ENCODE measurements at regions not wholly inside any gene's neighbourhood (a gene's known extent, or its start where the extent isn't known, plus 50 kb on each side); places are given as distances from the start of the nearest gene placed in this dataset.
"Not testable (repeated sequence)": the region's sequence is repeated elsewhere in the genome, so short reads cannot be mapped to it uniquely, and the experiment has no call there.

- Histone ChIP-seq H3K9ac (ENCODE audit: insufficient read length) (no peak overlapping the region), H3K9me3 (ENCODE audit: low read depth, low read length) (no peaks in the 10 kb centered on the region), H3K27ac (0 out of 2 replicates have a peak overlapping the region, but pooled peaks have one; percentile 16), H3K36me3 (ENCODE audit: insufficient read depth, low read length) (no peaks in the 10 kb centered on the region), H3K4me3 (no peak overlapping the region)
- no peak for DNase-seq (ENCODE audit: low read depth, low spot score)
- no peak for TF ChIP-seq POLR2AphosphoS5 (IDR thresholded peaks at IDR 0.05; ENCODE audit: borderline replicate concordance, low read depth, low read length)
Observed at GRCh38 chr2:54053830-54054229, 61.6 kb upstream of the ACYP2 start.

DNA sequence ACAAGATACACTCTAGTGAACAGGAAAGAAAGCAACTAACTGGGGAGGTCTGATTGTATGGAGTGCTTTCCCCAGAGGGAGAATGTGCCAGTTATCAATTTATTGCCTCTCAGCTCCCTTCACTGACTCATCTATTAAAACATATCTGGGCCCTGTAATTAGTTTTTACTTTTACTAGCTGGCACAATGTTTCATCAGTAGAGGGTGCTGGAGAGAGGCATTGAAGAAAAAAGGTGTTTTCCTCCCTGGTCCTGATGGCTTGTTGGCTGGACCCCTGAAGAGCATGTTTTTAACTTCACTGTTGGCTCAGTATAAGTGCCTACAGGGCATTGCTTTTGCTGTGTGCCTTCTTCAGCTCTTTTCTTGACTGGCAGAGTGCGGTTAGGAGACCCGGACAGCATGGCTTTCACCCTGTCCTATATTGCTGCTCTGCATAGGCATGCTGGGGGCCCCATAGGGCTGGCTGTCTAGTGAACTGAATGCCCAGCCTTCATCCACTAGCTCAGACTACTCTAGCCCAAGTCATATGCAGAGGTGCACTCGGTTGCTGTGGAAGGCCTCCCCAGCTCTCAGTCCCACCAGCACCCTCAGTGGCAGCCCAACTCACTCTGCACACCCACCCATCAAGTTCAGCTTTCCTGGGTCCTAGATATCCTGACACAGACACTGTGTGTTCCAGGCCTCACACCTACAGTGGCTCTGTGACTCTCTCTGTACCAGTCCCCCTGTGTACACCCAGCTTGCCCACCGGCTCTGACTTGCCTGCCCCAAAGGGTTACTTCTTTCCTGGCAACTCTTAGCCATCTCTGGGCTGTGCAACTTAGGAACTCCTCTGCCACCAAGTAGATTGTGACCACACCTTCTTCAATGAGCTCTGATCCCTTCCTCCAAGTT lies 62.3 kb upstream of the ACYP2 start:
- H3K4me3 ChIP-seq: no peak overlapping the region
- no peak for TF ChIP-seq FOXP2 (optimal IDR thresholded peaks at IDR 0.05; ENCODE audit: control extremely low read depth, extremely low read length, insufficient read depth)
- no peak for TF ChIP-seq POLR2AphosphoS5 (IDR thresholded peaks at IDR 0.05; ENCODE audit: borderline replicate concordance, low read depth, low read length)
- no peak for TF ChIP-seq EZH2 (IDR thresholded peaks at IDR 0.05)
- H3K36me3 ChIP-seq (ENCODE audit: insufficient read depth, low read length): no peaks in the 10 kb centered on the region
- DNase-seq (ENCODE audit: low read depth, low spot score): no peak
- no peak overlapping the region for H3K9ac ChIP-seq (ENCODE audit: insufficient read length)
- H3K9me3 ChIP-seq (ENCODE audit: low read depth, low read length): no peaks in the 10 kb centered on the region
- H3K27ac ChIP-seq: no peak overlapping the region

DNA sequence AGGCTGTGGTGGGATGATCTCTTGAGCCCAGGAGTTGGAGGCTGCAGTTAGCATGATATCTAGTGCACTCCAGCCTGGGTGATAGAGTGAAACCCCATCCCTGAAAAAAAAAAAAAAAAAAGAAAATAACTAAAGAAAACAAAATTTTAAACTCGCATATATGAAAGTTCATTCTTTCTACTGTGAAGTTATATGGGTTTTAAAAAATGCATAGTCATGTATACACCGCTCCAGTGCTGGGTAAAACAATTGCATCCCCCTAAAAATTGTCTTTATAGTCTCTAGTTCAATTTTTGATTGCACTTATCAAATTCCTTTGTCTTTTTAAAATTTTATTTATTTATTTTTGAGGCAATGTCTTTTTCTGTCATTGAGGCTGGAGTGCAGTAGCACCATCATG lies 65.0 kb upstream of the ACYP2 start:
- no peak for TF ChIP-seq FOXP2 (optimal IDR thresholded peaks at IDR 0.05; ENCODE audit: control extremely low read depth, extremely low read length, insufficient read depth)
- no peak for TF ChIP-seq EZH2 (IDR thresholded peaks at IDR 0.05)
- no peak for TF ChIP-seq POLR2AphosphoS5 (IDR thresholded peaks at IDR 0.05; ENCODE audit: borderline replicate concordance, low read depth, low read length)
- Histone ChIP-seq H3K4me3 (no peak overlapping the region), H3K9me3 (ENCODE audit: low read depth, low read length) (no peaks in the 10 kb centered on the region), H3K36me3 (ENCODE audit: insufficient read depth, low read length) (no peaks in the 10 kb centered on the region), H3K9ac (ENCODE audit: insufficient read length) (no peak overlapping the region), H3K27ac (no peak overlapping the region)
- no peak for DNase-seq (ENCODE audit: low read depth, low spot score)

DNA sequence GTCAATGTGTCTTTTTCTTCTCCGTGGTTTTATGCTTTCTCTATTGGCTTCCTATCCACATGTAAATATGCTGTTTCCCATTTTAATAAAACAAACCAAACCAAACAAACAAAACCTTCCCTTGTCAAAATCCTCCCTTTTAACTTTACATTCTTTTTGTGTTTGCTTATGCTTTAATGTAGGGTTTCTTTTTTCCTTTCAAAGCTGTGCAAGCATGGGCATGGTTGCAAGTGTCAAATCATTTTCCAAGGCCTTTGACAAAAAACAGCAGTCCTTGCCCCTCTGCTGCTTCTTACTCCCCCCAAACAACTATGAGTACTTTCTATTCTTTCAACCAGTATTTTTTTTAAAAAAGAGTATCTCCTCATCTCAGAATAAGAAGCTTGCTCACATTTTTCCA lies 66.0 kb upstream of the ACYP2 start:
- no peak overlapping the region for H3K4me3 ChIP-seq
- DNase-seq (ENCODE audit: low read depth, low spot score): no peak
- H3K9me3 ChIP-seq (ENCODE audit: low read depth, low read length): no peaks in the 10 kb centered on the region
- no peak overlapping the region for H3K9ac ChIP-seq (ENCODE audit: insufficient read length)
- TF ChIP-seq EZH2 (IDR thresholded peaks at IDR 0.05) (no peak), POLR2AphosphoS5 (IDR thresholded peaks at IDR 0.05; ENCODE audit: borderline replicate concordance, low read depth, low read length) (no peak), FOXP2 (optimal IDR thresholded peaks at IDR 0.05; ENCODE audit: control extremely low read depth, extremely low read length, insufficient read depth) (no peak)
- no peaks in the 10 kb centered on the region for H3K36me3 ChIP-seq (ENCODE audit: insufficient read depth, low read length)
- no peak overlapping the region for H3K27ac ChIP-seq

DNA sequence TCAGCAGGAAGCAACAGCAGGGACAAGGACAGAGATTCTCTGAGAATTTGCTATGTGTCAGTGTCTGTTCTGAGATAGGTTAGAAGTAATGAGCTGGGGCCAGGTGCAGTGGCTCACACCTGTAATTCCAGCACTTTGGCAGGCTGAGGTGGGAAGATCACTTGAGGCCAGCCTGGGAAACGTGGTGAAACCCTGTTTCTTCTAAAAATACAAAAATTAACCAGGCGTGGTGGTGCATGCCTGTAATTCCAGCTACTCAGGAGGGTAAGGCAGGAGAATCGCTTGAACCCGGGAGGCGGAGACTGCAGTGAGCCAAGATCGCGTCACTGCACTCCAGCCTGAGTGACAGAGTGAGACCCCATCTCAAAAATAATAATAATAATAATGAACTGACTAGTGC lies 66.5 kb upstream of the ACYP2 start:
- not testable (repeated sequence) for H3K4me3 ChIP-seq; H3K9me3 ChIP-seq (ENCODE audit: low read depth, low read length); H3K36me3 ChIP-seq (ENCODE audit: insufficient read depth, low read length); H3K27ac ChIP-seq; DNase-seq (ENCODE audit: low read depth, low spot score); H3K9ac ChIP-seq (ENCODE audit: insufficient read length)

GRCh38 chr2:54048117-54048785 lies 67.2 kb upstream of the ACYP2 start:
- Histone ChIP-seq H3K9ac (ENCODE audit: insufficient read length) (no peak overlapping the region), H3K4me3 (no peak overlapping the region), H3K27ac (no peak overlapping the region), H3K36me3 (ENCODE audit: insufficient read depth, low read length) (no peaks in the 10 kb centered on the region), H3K9me3 (ENCODE audit: low read depth, low read length) (no peaks in the 10 kb centered on the region)
- DNase-seq (ENCODE audit: low read depth, low spot score): no peak
- TF ChIP-seq POLR2AphosphoS5 (IDR thresholded peaks at IDR 0.05; ENCODE audit: borderline replicate concordance, low read depth, low read length): no peak
- no peak for TF ChIP-seq FOXP2 (optimal IDR thresholded peaks at IDR 0.05; ENCODE audit: control extremely low read depth, extremely low read length, insufficient read depth)
- TF ChIP-seq EZH2 (IDR thresholded peaks at IDR 0.05): no peak

- H3K9ac ChIP-seq (ENCODE audit: insufficient read length): no peak overlapping the region
- no peaks in the 10 kb centered on the region for H3K9me3 ChIP-seq (ENCODE audit: low read depth, low read length)
- no peaks in the 10 kb centered on the region for H3K36me3 ChIP-seq (ENCODE audit: insufficient read depth, low read length)
- no peak for DNase-seq (ENCODE audit: low read depth, low spot score)
- H3K27ac ChIP-seq: no peak overlapping the region
- no peak overlapping the region for H3K4me3 ChIP-seq
- TF ChIP-seq EZH2 (IDR thresholded peaks at IDR 0.05): no peak
- no peak for TF ChIP-seq POLR2AphosphoS5 (IDR thresholded peaks at IDR 0.05; ENCODE audit: borderline replicate concordance, low read depth, low read length)
- TF ChIP-seq FOXP2 (optimal IDR thresholded peaks at IDR 0.05; ENCODE audit: control extremely low read depth, extremely low read length, insufficient read depth): no peak
Observed at GRCh38 chr2:54047658-54048057, 67.8 kb upstream of the ACYP2 start.

GRCh38 chr2:54047091-54047490 lies 68.3 kb upstream of the ACYP2 start:
- Histone ChIP-seq H3K9me3 (ENCODE audit: low read depth, low read length) (no peaks in the 10 kb centered on the region), H3K9ac (ENCODE audit: insufficient read length) (no peak overlapping the region), H3K27ac (no peak overlapping the region), H3K4me3 (no peak overlapping the region), H3K36me3 (ENCODE audit: insufficient read depth, low read length) (no peaks in the 10 kb centered on the region)
- DNase-seq (ENCODE audit: low read depth, low spot score): no peak
- no peak for TF ChIP-seq EZH2 (IDR thresholded peaks at IDR 0.05)
- no peak for TF ChIP-seq FOXP2 (optimal IDR thresholded peaks at IDR 0.05; ENCODE audit: control extremely low read depth, extremely low read length, insufficient read depth)
- TF ChIP-seq POLR2AphosphoS5 (IDR thresholded peaks at IDR 0.05; ENCODE audit: borderline replicate concordance, low read depth, low read length): no peak

All from SK-N-MC (cell line).